Muscle layer of duodenum (tissue), 2 donors: ENCODE measurements at regions not wholly inside any gene's neighbourhood (a gene's known extent, or its start where the extent isn't known, plus 50 kb on each side); places are given as distances from the start of the nearest gene placed in this dataset.
A peak's percentile ranks its signal among the peaks of the same experiment; 100 is the strongest.

ENCODE experiments used
- H3K27ac ChIP-seq: one replicate; pipeline ENCODE4 v1.7.0; 2013; ENCODE audit warnings: mild to moderate bottlenecking, low read length
- H3K27me3 ChIP-seq: one replicate; pipeline ENCODE4 v1.7.0; 2013; ENCODE audit warnings: low read depth, mild to moderate bottlenecking, control low read depth, low read length
- H3K36me3 ChIP-seq, 2 donors: one replicate each; pipeline ENCODE4 v1.7.0; 2013; ENCODE audit warnings: low read length in 2 of 2, control low read depth in 1 of 2, mild to moderate bottlenecking in 1 of 2; ENCODE audit not compliant: insufficient read depth in 2 of 2, control insufficient read depth in 1 of 2
- H3K4me1 ChIP-seq, 2 donors: one replicate each; pipeline ENCODE4 v1.7.0; 2013; ENCODE audit warnings: low read length in 2 of 2, mild to moderate bottlenecking in 2 of 2, control low read depth in 1 of 2, moderate library complexity in 1 of 2; ENCODE audit not compliant: insufficient read depth in 2 of 2, control insufficient read depth in 1 of 2
- H3K4me3 ChIP-seq, 2 donors: one replicate each; pipeline ENCODE4 v1.7.0; 2013; ENCODE audit warnings: low read length in 2 of 2, low read depth in 1 of 2, mild to moderate bottlenecking in 1 of 2
- H3K9me3 ChIP-seq, 2 donors: one replicate each; pipeline ENCODE4 v1.7.0; 2013; ENCODE audit warnings: low read length in 2 of 2, control low read depth in 1 of 2, mild to moderate bottlenecking in 1 of 2; ENCODE audit not compliant: control insufficient read depth in 1 of 2
- donor health status: healthy.

DNA sequence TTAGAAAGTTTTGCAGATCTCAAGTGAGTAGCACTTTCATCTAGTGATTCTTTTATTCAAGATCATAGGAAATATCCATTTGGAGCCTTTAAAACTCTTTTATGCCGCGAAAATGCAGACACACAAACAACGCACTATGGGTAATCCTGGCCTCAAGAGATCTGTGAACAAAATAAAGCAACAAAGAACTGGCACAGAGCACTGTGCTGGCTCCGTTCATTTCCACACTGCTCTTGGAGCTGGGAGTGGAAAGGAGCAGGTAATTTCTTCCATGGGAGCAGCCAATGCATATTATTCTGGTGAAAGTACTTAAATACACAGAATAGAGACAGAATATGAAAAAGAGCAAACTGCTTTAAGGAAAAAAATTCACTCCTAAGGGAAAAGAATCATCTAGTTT, 172.7 kb upstream of the FRG1 start:
- Histone ChIP-seq H3K27me3 (no peaks in the 10 kb centered on the region), H3K36me3 (no peaks in the 10 kb centered on the region), H3K4me1 (no peaks in the 10 kb centered on the region), H3K27ac (no peak overlapping the region), H3K9me3 (peaks cover 0 to under 1% of the 10 kb centered on the region in 2 donors), H3K4me3 (no peak overlapping the region)

- Histone ChIP-seq H3K36me3 (no peaks in the 10 kb centered on the region), H3K9me3 (peaks cover 0 to 3% of the 10 kb centered on the region in 2 donors), H3K27me3 (no peaks in the 10 kb centered on the region), H3K27ac (no peak overlapping the region), H3K4me1 (no peaks in the 10 kb centered on the region), H3K4me3 (no peak overlapping the region)
Observed at GRCh38 chr4:189769131-189769530, 171.5 kb upstream of the FRG1 start.

- no peak overlapping the region for H3K27ac ChIP-seq
- H3K36me3 ChIP-seq = no peaks in the 10 kb centered on the region
- peaks cover 0 to 3% of the 10 kb centered on the region in 2 donors for H3K9me3 ChIP-seq
- no peak overlapping the region for H3K4me3 ChIP-seq
- H3K27me3 ChIP-seq = no peaks in the 10 kb centered on the region
- H3K4me1 ChIP-seq = no peaks in the 10 kb centered on the region
Observed at GRCh38 chr4:189771696-189772361, 168.8 kb upstream of the FRG1 start.

DNA sequence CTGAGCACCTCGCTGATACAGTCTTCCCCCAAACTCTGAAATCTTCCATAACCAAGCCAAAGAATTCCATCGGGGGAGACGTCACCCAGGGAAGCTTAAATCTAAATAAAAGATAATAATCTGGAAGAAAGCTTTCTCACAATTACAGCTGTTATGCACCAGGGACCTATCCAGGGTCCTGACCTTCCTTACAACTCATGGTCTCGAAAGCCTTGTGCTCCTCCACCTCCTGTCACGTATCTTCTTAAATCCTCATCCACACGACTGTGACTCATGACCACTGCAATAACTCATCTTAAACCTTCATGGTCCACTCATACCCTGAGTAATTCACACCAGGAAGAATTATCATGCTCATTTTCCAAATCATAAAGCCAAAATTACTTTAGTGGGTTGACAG, 166.8 kb upstream of the FRG1 start:
- Histone ChIP-seq H3K9me3 (peaks cover 0 to 3% of the 10 kb centered on the region in 2 donors), H3K27me3 (no peaks in the 10 kb centered on the region), H3K27ac (no peak overlapping the region), H3K4me3 (no peak overlapping the region), H3K4me1 (no peaks in the 10 kb centered on the region), H3K36me3 (no peaks in the 10 kb centered on the region)

- H3K4me1 ChIP-seq = no peaks in the 10 kb centered on the region
- no peaks in the 10 kb centered on the region for H3K27me3 ChIP-seq
- H3K27ac ChIP-seq = no peak overlapping the region
- H3K4me3 ChIP-seq = no peak overlapping the region
- H3K36me3 ChIP-seq = no peaks in the 10 kb centered on the region
- peaks cover 0 to 10% of the 10 kb centered on the region in 2 donors for H3K9me3 ChIP-seq
Observed at GRCh38 chr4:189779281-189779980, 161.2 kb upstream of the FRG1 start.

GRCh38 chr4:189780391-189780790, 160.3 kb upstream of the FRG1 start:
- H3K4me1 ChIP-seq = no peaks in the 10 kb centered on the region
- H3K4me3 ChIP-seq = no peak overlapping the region
- H3K36me3 ChIP-seq = no peaks in the 10 kb centered on the region
- no peak overlapping the region for H3K27ac ChIP-seq
- peaks cover 0 to 10% of the 10 kb centered on the region in 2 donors for H3K9me3 ChIP-seq
- H3K27me3 ChIP-seq = no peaks in the 10 kb centered on the region

DNA sequence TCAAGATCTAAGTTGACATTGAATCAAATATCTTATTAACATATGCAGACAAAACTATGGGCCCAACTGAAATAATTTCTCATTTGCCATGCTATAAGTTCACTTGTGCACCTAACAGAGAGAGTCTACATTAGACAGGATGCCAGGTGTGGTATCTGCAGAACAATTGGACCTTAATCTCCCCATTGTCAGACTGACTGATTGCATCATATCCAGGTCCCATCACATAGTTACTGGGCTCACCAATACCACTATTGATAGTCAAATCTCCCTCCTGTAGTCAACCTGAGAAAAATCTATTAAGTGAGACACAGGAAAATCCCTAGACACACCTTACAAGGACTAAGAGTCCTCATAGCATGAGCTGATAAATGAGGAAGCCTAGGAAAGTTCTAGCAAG, 156.0 kb upstream of the FRG1 start:
- peaks cover 0 to 10% of the 10 kb centered on the region in 2 donors for H3K9me3 ChIP-seq
- no peak overlapping the region for H3K27ac ChIP-seq
- no peaks in the 10 kb centered on the region for H3K27me3 ChIP-seq
- no peaks in the 10 kb centered on the region for H3K4me1 ChIP-seq
- no peaks in the 10 kb centered on the region for H3K36me3 ChIP-seq
- no peak overlapping the region for H3K4me3 ChIP-seq

DNA sequence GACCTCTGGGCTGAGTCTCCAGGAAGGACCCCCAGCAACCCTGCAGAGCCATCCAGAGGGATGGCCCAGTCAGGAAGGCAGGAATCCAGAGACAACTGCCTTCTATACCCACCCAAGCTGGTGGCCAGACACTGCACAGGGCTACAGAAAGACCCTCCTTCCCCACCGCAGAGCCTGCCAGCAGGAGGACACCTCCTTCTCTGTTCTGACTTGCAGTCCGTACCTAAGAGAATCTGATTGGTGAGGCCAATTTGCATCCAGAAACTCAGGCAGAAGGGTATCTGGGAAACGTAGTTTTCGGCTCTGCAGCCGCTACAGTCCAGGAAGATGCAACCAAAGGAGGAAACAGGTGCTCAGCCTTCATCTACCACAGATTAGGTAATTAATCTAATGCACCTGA, 155.4 kb upstream of the FRG1 start:
- no peaks in the 10 kb centered on the region for H3K27me3 ChIP-seq
- H3K36me3 ChIP-seq = no peaks in the 10 kb centered on the region
- H3K4me1 ChIP-seq = no peaks in the 10 kb centered on the region
- no peak overlapping the region for H3K4me3 ChIP-seq
- H3K27ac ChIP-seq = no peak overlapping the region
- H3K9me3 ChIP-seq = peaks cover 0 to 10% of the 10 kb centered on the region in 2 donors

GRCh38 chr4:189786447-189786846, 154.2 kb upstream of the FRG1 start:
- H3K9me3 ChIP-seq = peaks cover 0 to 9% of the 10 kb centered on the region in 2 donors
- H3K36me3 ChIP-seq = no peaks in the 10 kb centered on the region
- no peaks in the 10 kb centered on the region for H3K27me3 ChIP-seq
- H3K4me3 ChIP-seq = no peak overlapping the region
- no peak overlapping the region for H3K27ac ChIP-seq
- no peaks in the 10 kb centered on the region for H3K4me1 ChIP-seq

DNA sequence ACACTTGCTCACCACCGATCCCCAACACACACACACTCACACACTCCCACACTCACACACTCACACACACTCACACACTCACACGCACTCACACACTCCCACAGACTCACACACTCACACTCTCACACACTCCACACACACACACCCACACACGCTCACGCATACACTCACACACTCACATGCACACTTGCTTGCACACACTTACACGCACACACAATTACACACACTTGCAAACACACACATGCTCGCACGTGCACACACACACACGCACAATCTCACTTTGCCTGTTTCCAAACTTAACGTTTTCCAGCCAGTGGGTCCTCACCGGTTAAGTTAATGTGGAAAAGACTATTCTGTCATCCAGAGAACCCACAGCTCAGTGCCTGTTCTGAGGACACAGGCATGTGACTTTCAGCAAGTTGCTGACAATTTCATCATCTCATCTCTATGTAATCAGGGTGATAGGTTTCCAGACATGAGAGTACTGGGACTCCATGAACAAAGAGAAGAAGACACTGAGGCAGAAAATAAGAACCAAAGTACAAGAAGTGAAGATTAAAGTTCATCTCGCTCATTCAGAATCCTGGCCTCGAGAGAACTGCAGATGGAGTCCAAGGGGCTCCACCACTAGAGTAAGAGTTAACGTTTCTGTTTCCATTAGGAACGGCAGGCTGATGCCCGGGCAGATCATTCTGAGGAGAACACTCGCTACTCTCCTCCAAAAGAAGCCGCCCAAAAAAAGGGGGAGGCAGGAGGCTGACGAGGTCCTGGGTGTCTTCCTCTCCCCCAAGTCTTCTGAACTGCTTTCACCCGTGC, 153.2 kb upstream of the FRG1 start:
- Histone ChIP-seq H3K4me1 (no peaks in the 10 kb centered on the region), H3K36me3 (no peaks in the 10 kb centered on the region), H3K27ac (no peak overlapping the region), H3K9me3 (no peaks in the 10 kb centered on the region), H3K27me3 (no peaks in the 10 kb centered on the region), H3K4me3 (no peak overlapping the region)

DNA sequence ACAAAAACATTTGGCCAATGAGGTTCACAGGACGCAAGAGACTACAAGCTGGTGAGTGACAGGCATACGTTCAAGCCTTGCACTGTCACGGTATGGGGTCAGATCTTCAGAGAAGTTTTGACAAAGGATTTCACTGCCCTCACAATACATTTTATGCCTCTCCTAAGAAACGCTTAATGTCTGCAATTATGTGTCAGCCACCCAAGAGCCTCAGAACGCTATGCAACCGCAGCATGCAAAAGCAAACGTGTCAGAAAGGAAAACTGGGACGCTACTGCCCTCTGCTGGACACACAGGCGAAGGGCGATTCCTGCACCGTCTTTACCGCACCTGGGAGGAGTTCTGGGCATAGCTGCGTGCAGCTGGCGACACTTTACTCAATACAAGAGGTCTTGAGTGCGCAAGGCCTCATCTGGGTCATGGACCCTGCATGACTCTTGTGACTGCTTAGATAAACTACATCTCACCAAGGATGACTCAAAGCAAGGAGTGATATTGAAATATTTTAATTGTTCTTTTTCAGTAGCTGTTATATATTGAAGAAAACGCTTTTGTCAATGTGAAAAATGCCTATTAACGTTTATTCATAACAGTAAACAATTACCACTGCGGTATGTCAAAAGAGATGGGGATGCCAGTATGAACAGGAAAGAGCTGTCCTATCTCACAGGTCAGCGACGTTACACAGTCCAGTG, 147.6 kb upstream of the FRG1 start:
- Histone ChIP-seq H3K4me3 (peak overlapping the region; percentile 16 to 46), H3K4me1 (peaks cover 0 to 7% of the 10 kb centered on the region in 2 donors), H3K27me3 (no peaks in the 10 kb centered on the region), H3K9me3 (no peaks in the 10 kb centered on the region), H3K27ac (no peak overlapping the region), H3K36me3 (no peaks in the 10 kb centered on the region)
